ENCODE measurements at regions not wholly inside any gene's neighbourhood (a gene's known extent, or its start where the extent isn't known, plus 50 kb on each side); places are given as distances from the start of the nearest gene placed in this dataset.

GRCh38 chr20:19807946-19808330 is 49.9 kb downstream of the RIN2 start:
- DNase-seq (ENCODE audit: low read depth): no peak

DNA sequence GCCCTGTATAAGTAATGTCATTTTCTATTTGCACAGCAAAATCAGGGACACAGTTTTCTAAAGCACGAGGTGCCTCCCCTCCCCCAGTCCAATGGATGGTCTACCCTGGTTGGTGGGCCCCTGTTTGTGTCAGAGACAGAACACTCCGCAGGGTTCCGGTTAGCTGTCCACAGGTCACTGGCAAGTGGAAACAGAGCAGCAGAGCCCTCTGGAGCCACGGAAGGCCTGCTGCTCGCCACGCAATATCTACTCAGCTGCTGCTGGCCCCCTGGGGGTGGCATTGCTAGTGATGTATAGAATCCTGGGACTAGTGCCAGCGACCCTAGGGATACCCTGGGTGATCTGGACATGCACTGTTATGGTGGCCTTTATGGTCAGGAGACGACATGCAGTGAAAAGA is 50.4 kb downstream of the RIN2 start:
- DNase-seq (ENCODE audit: low read depth): no peak

- DNase-seq (ENCODE audit: low read depth): no peak
Observed at GRCh38 chr20:19809505-19809904, 51.4 kb downstream of the RIN2 start.

DNA sequence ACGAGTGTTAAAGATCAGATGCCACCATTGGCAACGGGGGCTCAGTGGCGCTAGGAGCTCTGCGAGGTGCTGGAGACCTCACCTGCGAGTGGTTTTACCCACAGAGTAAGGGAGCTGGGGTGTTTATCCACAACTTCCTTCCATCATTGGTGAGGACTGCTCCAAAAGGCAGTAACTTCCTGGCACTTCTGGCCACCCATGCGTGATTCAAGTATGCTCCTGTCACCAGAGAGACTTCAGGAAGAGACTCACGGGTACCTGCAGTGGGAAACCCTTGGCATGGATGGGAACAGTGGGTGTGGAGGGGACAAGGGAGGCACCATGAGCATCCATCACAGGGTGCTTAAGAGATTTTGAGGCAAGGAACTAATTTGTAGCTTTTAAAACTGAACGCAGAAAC is 53.2 kb downstream of the RIN2 start:
- DNase-seq (ENCODE audit: low read depth): no peak

DNA sequence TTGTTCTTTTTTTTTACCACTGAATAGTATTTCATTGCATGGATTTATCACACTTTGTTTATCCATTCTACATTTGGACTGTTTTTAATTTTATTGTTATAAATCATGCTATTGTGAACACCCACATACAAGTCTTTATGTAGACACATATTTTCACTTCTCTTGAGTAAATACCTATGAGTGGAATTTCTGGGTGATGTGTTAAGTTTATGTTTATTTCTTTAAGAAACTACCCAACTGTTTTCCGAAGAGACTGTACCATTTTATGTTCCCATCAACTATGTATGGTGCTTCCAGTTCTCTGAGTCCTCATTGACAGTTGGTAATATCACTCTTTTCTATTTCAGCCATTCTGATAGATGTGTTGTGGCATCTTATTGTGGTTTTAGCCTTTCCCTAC is 54.0 kb downstream of the RIN2 start:
- no peak for DNase-seq (ENCODE audit: low read depth)

- DNase-seq (ENCODE audit: low read depth): no peak
Observed at GRCh38 chr20:19812696-19813095, 54.6 kb downstream of the RIN2 start.

DNA sequence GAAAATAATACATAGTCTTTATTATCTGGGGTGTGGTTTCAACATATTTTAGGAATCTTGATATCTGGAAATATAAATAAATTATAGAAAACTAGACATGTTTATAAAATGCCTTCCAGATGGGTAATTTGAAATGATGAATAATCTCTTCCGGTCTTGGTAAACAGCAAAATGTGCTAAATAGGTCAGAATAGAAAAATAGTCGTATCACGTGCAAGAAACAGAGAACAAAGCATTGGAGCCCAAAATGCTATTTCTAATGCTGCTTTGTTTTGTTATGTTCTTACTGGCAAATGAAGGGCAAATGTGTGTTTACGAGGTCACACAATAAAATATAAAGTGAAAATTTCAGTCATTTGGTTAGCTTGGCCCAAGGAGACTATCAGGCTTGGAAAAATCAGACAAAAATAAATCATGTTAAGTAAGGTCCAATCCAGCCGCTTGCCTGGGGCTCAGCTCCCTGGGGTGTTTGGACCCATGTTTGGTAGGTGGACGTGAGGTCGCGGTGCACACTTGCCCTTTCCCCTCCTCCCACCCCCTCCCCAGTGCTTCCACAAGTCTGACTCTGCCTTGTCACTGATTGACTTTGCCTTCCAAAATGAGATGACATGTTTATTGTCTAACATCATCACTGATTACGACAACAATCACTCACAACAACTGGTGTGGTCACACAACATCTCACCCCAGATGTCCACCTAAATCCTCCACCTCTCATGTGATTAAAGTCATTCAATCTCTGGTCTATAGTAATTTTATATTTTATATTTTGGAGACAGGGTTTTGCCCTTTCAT is 56.0 kb downstream of the RIN2 start:
- no peak for DNase-seq (ENCODE audit: low read depth)

DNA sequence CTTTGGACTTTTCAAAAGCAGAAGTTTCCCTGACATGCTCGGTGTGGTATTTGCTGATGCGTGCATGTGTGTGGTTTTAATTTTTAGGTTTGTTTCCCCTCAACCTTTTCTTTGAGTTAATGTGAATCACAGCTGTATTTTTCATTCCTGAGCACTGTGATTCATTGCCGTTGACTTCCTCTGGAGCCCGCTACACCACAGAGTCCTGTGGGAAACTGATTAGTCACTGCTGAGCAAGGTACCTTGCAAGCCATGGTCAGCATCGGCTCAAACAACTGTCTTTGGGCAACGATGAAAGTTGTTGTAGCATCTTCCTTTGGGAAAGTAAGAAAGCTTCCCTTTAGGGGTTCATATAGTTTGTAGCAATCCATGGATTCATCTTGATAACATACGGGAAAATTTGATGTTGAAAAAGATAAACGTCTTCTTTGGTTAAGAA is 57.5 kb downstream of the RIN2 start:
- peak; percentile 95 for DNase-seq (ENCODE audit: low read depth)

- no peak for DNase-seq (ENCODE audit: low read depth)
Observed at GRCh38 chr20:19816386-19816785, 58.3 kb downstream of the RIN2 start.

DNA sequence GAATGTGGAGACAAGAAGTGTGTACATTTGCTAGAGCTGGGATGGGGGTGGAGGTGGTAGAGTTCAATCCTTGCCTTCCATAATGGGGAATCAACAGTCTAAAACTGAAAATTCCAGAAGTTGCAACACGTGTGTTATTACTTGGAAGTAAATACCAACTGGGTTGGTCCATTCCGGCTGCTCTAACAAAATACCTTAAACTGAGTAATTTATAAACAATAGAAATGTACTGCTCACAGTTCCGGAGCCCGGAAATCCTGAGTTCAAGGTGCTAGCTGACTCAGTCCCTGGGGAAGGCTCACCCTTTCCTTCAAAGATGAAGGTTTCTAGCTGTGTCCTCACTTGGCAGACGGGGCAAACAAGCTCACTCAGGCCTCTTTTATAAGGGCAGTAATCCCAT is 59.0 kb downstream of the RIN2 start:
- DNase-seq (ENCODE audit: low read depth): peak; percentile 51

- no peak for DNase-seq (ENCODE audit: low read depth)
Observed at GRCh38 chr20:19819149-19819548, 61.1 kb downstream of the RIN2 start.

GRCh38 chr20:19820555-19821211 is 62.6 kb downstream of the RIN2 start:
- DNase-seq (ENCODE audit: low read depth): no peak

GRCh38 chr20:19821606-19822005 is 63.5 kb downstream of the RIN2 start:
- DNase-seq (ENCODE audit: low read depth): no peak

DNA sequence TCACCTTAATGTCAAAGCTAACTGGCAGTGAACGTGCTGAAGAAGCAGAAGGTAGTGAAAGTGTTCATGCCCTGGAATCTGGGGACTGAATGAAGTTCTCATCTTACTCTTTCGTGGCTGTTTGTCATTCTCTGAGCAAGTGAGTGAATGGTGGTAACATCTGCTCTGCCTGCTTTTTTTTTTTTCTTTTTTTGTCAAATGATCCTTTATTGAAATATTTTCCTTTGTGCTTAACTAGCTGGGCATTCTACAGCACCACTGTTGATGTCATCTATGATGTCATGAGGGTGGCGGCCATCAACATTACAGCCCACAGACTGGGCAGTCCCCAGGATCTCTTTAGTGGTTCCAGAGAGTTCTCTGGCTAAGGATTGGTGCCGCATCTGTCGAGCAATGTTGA is 65.2 kb downstream of the RIN2 start:
- no peak for DNase-seq (ENCODE audit: low read depth)

- no peak for DNase-seq (ENCODE audit: low read depth)
Observed at GRCh38 chr20:19823971-19824370, 65.9 kb downstream of the RIN2 start.

- DNase-seq (ENCODE audit: low read depth): no peak
Observed at GRCh38 chr20:19824861-19825260, 66.8 kb downstream of the RIN2 start.

DNA sequence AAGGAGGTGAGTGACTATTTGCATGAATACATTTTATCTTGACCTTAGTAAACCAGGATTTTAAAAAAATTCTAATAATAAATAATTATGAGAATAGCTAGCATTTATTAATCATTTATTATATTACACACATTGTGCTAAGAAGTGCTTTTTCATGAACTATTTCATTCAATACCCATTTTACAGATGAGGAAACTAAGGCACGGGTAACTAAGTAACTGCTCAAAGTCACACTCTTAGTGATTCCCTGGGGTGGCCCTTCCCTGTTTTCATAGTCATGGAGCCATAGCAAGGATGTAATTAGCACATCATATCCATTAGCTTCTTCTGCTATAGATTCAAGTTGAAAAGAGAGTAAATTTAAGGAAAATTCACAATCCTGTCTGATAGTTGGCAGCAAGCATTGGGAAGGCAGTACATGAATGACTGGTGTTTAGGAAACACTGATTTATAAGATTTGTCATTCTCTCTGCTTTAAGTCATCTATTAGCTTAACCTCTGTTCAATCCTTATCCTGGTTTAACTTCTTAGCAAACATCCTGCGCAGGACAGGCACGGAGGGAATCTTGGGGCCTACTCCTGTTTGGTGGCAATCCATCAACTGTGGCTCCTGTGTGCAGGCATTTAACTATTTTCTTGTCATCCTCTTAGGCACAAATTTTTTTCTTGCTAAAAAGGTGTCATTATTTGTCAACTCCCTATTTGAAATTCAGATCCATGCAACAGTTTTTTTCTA is 68.3 kb downstream of the RIN2 start:
- no peak for DNase-seq (ENCODE audit: low read depth)

DNA sequence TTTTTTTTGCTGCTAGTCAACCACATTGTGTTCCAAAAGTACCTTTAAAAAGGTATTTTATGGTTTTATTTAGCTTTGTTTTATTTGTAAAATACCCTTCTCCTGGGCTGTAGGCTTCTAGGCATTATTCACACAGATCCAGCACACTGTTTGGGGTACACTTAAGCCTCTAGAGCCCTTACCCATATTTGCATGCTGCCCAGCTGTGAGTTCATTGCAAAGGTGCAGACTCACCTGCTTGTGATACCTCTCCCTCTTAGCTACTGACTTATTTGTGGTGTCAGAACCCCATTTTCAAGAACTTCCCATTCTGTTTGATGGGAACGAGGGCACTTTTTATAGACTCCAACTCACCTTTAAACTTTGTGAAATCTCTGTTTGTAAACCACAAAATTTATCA is 69.8 kb downstream of the RIN2 start:
- DNase-seq (ENCODE audit: low read depth): no peak

DNA sequence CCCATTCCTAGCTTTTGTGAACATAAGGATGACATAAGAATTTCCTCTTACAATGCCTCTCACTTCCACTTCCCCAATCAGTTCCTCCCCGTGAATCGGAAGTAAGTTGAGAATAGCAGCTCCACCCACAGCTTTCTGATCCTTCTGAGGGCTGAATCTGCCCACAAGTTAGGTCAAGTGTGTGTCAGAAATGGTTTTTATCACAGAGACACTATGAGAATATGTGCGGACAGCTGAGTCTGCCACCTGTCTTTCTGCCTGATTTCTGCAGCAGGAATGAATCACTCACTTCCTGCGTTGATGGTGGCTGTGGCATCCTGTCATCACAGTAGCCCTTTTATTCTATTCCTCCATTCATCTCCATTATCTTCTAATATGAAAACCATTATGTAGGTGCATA is 70.2 kb downstream of the RIN2 start:
- DNase-seq (ENCODE audit: low read depth): peak; percentile 70

- DNase-seq (ENCODE audit: low read depth): no peak
Observed at GRCh38 chr20:19830211-19830785, 72.2 kb downstream of the RIN2 start.

DNA sequence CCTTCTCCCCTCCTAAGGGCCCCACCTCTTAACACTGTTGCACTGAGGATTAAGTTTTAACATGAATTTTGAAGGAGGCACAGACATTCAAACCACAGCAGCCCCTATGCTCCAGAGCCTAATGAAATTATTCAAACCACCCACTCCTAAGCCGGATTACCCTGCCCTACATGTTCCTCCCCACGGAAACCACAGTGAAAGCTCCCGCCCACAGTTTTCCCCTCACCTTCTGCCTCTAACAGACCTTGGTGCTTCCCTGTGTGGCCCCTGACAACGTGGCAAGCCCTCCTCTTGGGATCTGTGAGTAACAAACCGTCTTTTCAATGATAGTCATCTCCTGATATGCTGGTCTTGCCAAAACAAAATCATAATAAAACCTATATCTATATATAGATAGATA is 74.8 kb downstream of the RIN2 start:
- DNase-seq (ENCODE audit: low read depth): no peak

DNA sequence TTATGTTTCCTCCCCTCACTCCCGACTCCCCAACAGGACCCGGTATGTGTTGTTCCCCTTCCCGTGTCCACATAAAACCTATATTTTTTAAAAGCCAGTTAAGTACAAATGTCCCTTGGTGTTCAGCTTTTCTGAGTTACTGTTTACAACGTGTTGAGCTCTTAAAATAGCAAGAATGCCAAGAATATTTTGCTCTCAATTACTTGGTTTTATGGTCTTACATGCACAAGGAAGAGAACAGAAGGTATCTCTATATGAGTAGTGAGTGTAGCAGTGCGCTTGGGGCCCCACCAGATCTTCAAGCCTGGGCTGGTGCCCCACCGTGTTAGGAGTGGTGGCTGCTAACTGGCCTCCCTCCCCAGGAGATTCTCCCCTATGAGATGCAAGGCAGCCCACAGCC is 75.3 kb downstream of the RIN2 start:
- no peak for DNase-seq (ENCODE audit: low read depth)

GRCh38 chr20:19834287-19834686 is 76.2 kb downstream of the RIN2 start:
- DNase-seq (ENCODE audit: low read depth): no peak

Data from Daoy (cell line).